AG08396 (cell line): ENCODE measurements at regions not wholly inside any gene's neighbourhood (a gene's known extent, or its start where the extent isn't known, plus 50 kb on each side); places are given as distances from the start of the nearest gene placed in this dataset.

Experiments
- DNase-seq: peaks from one replicate; pipeline ENCODE4 v3.0.0; 2012; ENCODE audit warnings: low spot score, mixed read lengths

DNA sequence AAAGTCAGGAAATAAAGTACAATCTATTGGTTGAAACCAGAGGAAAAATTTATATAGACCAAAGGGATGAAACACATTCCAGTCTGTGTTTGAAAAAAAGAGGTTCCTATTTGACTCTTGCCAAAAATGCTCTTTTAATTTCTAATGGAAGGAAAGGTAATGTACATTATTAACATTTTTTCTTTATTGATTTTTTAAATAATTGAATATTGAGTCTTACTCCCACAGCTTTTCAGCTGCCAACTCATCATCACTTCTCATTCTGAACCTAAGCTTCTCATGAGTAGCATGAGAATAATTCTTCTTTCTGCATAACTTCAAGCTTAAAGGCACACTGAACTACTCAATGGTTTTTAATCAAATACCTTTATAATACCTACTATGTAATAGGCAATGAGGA is 49.8 kb upstream of the FHIP2A start:
- DNase-seq = no peak
